Activated CD8-positive, alpha-beta T cell treated with anti-CD3 and anti-CD28 coated beads for 36 hours (primary cell): ENCODE measurements at regions not wholly inside any gene's neighbourhood (a gene's known extent, or its start where the extent isn't known, plus 50 kb on each side); places are given as distances from the start of the nearest gene placed in this dataset.
"Not testable (repeated sequence)": the region's sequence is repeated elsewhere in the genome, so short reads cannot be mapped to it uniquely, and the experiment has no call there.

ENCODE experiments used
- ATAC-seq: fragments of 200-7000 bp; cut with Tn5 transposase; one replicate; pipeline ENCODE4 v1.10.0; 2021; ENCODE audit warnings: mild to moderate bottlenecking, moderate library complexity
- CTCF ChIA-PET: fragments of 350-600 bp; sonication (Branson Sonifier 250); formaldehyde crosslinking; loops from one replicate; lab custom pipeline; 2021; ENCODE audit warnings: antibody characterized with exemption; lab: Charles Lee
- POLR2A ChIA-PET: fragments of 350-600 bp; sonication (Branson Sonifier 250); formaldehyde crosslinking; loops from one replicate; lab custom pipeline; 2021; ENCODE audit warnings: antibody characterized with exemption; lab: Charles Lee
- DNase-seq: peaks from one replicate; pipeline ENCODE4 v3.0.0-alpha.2; 2020
- H3K27ac Mint-ChIP-seq: one replicate; pipeline ENCODE4 v1.8.0; 2021; ENCODE audit warnings: mild to moderate bottlenecking, mixed read lengths
- H3K27me3 Mint-ChIP-seq: one replicate; pipeline ENCODE4 v1.8.0; 2021; ENCODE audit warnings: mixed read lengths
- H3K36me3 Mint-ChIP-seq: one replicate; pipeline ENCODE4 v1.8.0; 2021; ENCODE audit warnings: low read depth, mixed read lengths
- H3K4me1 Mint-ChIP-seq: one replicate; pipeline ENCODE4 v1.8.0; 2021; ENCODE audit warnings: low read depth, mixed read lengths
- H3K4me3 Mint-ChIP-seq: one replicate; pipeline ENCODE4 v1.8.0; 2021; ENCODE audit warnings: mild to moderate bottlenecking, moderate library complexity, mixed read lengths
- H3K9me3 Mint-ChIP-seq: one replicate; pipeline ENCODE4 v1.8.0; 2021; ENCODE audit warnings: mixed read lengths
- intact Hi-C: fragments of 100-400 bp; cut with micrococcal nuclease; formaldehyde crosslinking; loops from one replicate; pipeline ENCODE4 v1.10.0; 2022
- TF ChIP-seq, protein P1 (sequence below): fragments of 200-600 bp; IDR thresholded peaks from one replicate; pipeline ENCODE4 v1.8.0; 2022; ENCODE audit warnings: antibody characterized with exemption, mild to moderate bottlenecking

DNA sequence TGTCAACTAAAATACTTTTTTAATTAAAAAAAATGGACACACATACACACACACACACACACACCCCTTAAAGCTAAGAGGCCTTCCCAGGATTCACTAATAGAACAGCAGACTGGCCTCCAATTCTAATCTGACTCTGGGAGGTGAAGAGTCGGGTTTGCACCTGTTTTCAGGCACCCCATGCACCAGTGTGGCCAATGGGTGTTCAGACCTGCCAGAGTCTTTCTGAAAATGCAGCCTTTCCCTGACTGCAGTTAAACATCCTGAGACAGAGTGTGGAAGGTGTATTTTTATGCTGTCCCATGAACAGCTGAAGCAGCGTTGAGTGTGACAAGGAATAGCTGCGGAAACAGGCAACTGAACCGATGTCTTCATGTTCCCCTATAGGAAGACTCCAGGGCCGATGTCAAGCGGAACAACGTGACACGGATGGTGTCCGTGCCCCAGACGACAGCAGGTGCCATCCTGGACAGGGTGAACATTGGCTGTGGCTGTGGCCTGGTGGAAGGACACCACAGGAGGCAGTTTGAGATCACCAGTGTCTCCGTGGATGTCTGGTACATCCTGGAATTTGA, 74.6 kb upstream of the LYZL2 start:
- intact Hi-C loops = loop anchor here (1.0 kb wide), 1 partner anchor 9 kb away; no protein-coding TSS in a partner anchor
- ChIA-PET POLR2A (interaction anchor here (0.7 to 1.6 kb wide), 4 partner anchors 11 to 22 kb away, joined by 3 to 7 read pairs (median 4); no protein-coding TSS in a partner anchor), CTCF (interaction anchor here (1.4 to 5.6 kb wide), 3 partner anchors 9 to 22 kb away, joined by 3 to 69 read pairs (median 3); no protein-coding TSS in a partner anchor)
- Mint-ChIP-seq H3K4me1 (peaks cover 62% of the 10 kb centered on the region), H3K27me3 (no peaks in the 10 kb centered on the region), H3K4me3 (peak overlapping the region; percentile 91), H3K36me3 (peaks cover 16% of the 10 kb centered on the region), H3K9me3 (no peaks in the 10 kb centered on the region), H3K27ac (peak overlapping the region; percentile 98)
- ATAC-seq (no peak), DNase-seq (no peak)
- TF ChIP-seq, protein P1, sequence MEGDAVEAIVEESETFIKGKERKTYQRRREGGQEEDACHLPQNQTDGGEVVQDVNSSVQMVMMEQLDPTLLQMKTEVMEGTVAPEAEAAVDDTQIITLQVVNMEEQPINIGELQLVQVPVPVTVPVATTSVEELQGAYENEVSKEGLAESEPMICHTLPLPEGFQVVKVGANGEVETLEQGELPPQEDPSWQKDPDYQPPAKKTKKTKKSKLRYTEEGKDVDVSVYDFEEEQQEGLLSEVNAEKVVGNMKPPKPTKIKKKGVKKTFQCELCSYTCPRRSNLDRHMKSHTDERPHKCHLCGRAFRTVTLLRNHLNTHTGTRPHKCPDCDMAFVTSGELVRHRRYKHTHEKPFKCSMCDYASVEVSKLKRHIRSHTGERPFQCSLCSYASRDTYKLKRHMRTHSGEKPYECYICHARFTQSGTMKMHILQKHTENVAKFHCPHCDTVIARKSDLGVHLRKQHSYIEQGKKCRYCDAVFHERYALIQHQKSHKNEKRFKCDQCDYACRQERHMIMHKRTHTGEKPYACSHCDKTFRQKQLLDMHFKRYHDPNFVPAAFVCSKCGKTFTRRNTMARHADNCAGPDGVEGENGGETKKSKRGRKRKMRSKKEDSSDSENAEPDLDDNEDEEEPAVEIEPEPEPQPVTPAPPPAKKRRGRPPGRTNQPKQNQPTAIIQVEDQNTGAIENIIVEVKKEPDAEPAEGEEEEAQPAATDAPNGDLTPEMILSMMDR = no peak

DNA sequence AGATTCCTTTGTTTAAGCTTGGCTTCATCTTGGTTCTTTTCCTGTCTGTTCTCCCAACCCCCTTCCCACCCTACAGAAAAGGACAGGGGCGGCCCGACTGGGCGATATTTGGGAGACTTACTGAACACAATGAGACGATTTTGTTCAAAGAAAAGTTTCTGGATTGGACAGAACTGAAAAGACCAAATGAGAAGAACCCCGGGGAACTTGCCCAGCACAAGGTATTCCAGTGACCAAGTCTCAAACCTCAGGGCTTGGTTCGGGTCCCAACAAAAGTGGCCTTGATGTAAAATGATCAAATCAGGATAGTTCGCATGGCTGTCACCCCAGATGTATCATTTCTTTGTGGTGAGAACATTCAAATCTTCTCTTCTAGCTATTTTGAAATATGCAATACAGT, 73.9 kb upstream of the LYZL2 start:
- CTCF ChIA-PET = interaction anchor here (0.8 to 5.6 kb wide), 2 partner anchors 15 to 64 kb away, joined by 3 to 69 read pairs; no protein-coding TSS in a partner anchor
- peak overlapping the region; percentile 98 for H3K27ac Mint-ChIP-seq
- peaks cover 16% of the 10 kb centered on the region for H3K36me3 Mint-ChIP-seq
- POLR2A ChIA-PET = interaction anchor here (0.7 to 1.4 kb wide), 2 partner anchors 16 to 21 kb away, joined by 3 to 7 read pairs; no protein-coding TSS in a partner anchor
- peak overlapping the region; percentile 91 for H3K4me3 Mint-ChIP-seq
- intact Hi-C loops, DNase-seq, ATAC-seq, H3K9me3 Mint-ChIP-seq, H3K27me3 Mint-ChIP-seq: not testable (repeated sequence)
- H3K4me1 Mint-ChIP-seq = peaks cover 63% of the 10 kb centered on the region

DNA sequence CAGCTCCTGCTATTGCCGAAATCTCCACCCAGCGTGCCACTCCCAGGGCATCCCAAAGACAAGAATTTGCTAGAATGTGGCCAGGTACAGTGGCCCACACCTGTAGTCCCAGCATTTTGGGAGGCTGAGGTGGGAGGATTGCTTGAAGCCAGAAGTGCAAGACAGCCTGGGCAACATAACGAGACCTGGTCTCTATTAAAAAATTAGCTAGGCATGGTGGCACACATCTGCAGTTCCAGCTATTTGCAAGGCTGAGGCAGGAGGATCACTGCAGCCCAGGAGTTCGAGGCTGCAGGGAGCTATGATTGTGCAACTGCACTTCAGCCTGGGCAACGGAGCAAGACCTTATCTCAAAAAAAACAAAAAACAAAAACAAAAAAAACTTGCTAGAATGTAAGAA, 73.3 kb upstream of the LYZL2 start:
- ChIA-PET POLR2A (interaction anchor here (0.9 to 2.0 kb wide), 4 partner anchors 8 to 20 kb away, joined by 3 to 6 read pairs (median 4); no protein-coding TSS in a partner anchor), CTCF (interaction anchor here (0.8 to 5.6 kb wide), 3 partner anchors 15 to 63 kb away, joined by 3 to 69 read pairs (median 3); no protein-coding TSS in a partner anchor)
- no peaks in the 10 kb centered on the region for H3K9me3 Mint-ChIP-seq
- peak overlapping the region; percentile 91 for H3K4me3 Mint-ChIP-seq
- H3K36me3 Mint-ChIP-seq = peaks cover 16% of the 10 kb centered on the region
- DNase-seq (no peak), ATAC-seq (no peak)
- TF ChIP-seq, protein P1 = no peak
- H3K4me1 Mint-ChIP-seq = peaks cover 69% of the 10 kb centered on the region
- H3K27me3 Mint-ChIP-seq = no peaks in the 10 kb centered on the region
- intact Hi-C loops = no loop called here
- H3K27ac Mint-ChIP-seq = peak overlapping the region; percentile 98

DNA sequence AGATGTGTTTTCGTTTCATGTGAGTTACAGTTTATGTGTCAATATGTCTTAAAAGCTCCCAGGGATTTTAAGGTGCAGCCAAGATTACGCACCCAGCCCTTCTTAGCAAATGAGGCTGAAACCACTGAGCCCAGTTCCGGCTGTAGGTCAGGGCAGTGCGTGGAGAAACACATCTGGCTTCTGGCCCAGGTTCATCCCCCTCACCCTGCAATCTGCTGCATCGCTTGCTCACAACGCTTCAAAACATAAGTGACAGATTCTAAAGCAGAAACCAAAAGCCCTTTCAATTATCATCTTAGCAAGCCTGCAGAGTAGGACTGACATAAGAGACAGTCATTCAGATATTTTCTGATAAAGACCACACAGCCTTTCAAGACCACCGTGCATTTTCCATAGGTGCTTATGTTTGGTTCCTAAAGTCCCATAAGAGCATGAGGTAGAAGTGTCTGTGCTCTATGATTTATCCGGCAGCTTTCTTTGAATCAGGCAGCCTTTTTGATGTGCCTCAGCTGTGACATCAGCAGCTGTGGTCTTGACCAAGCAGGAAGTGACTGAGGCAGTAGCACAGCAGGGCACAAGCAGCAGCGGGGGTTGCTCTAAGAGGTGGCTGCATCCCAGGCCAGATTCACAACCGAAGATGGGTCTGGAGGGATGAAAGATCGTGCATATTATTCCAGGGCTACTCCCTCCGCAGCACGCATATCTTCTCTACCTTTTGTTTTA, 72.1 kb upstream of the LYZL2 start:
- no peaks in the 10 kb centered on the region for H3K9me3 Mint-ChIP-seq
- peaks cover 79% of the 10 kb centered on the region for H3K4me1 Mint-ChIP-seq
- DNase-seq (peak; percentile 94), ATAC-seq (peak; percentile 77)
- intact Hi-C loops = no loop called here
- peak overlapping the region; percentile 91 for H3K4me3 Mint-ChIP-seq
- no peaks in the 10 kb centered on the region for H3K27me3 Mint-ChIP-seq
- H3K36me3 Mint-ChIP-seq = peaks cover 20% of the 10 kb centered on the region
- ChIA-PET CTCF (interaction anchor here (0.9 to 5.6 kb wide), 2 partner anchors 13 to 17 kb away, joined by 3 to 69 read pairs; no protein-coding TSS in a partner anchor), POLR2A (interaction anchor here (0.8 to 2.0 kb wide), 6 partner anchors 9 to 20 kb away, joined by 3 to 6 read pairs (median 4); no protein-coding TSS in a partner anchor)
- peak overlapping the region; percentile 98 for H3K27ac Mint-ChIP-seq
- TF ChIP-seq, protein P1 = no peak

DNA sequence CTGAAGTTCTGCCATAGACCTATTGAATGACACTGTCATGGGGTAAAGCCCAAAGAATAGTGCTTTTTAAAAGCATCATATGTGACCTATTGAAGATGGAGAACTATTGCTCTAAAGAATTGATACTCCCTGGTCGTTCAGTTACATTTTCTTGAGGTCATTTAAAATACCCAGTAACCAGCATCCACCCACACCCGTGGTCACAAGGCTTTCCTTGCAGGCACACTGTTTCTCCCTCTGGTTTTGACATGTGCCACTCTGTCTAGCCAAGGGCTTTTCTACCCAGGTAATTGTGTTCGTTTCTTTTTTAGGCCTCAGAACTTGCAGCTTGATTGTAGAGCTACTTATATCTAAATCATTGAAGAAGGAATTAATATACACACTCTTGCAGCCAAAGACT, 68.3 kb upstream of the LYZL2 start:
- no peak for ATAC-seq
- Mint-ChIP-seq H3K36me3 (peaks cover 19% of the 10 kb centered on the region), H3K27me3 (no peaks in the 10 kb centered on the region), H3K27ac (peak overlapping the region; percentile 68), H3K9me3 (no peaks in the 10 kb centered on the region), H3K4me1 (peaks cover 70% of the 10 kb centered on the region), H3K4me3 (no peak overlapping the region)
- CTCF ChIA-PET = interaction anchor here (1.2 to 4.5 kb wide), 4 partner anchors 11 to 27 kb away, joined by 5 to 42 read pairs (median 7); no protein-coding TSS in a partner anchor
- POLR2A ChIA-PET = no interaction called here
- intact Hi-C loops = no loop called here
- peak; percentile 68 for DNase-seq
- TF ChIP-seq, protein P1 = no peak

DNA sequence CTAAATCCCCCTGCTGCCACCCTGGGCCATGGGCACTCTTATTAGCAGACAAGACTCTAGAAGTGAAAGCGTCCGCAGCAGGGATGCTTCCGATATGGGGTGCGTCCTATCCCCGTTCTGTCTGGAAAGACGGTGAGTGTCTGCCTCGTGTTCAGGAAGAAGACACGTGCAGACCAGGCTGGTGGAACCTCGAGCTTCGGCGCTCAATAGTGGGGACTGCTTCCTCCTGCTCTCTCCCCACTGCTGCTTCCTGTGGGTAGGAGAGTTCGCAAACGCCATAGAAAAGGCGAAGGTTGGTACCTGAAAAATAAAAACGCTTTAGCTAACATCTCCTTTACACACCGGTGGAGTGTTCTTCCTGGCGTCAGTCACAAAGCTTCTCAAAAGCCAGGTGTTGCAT, 67.7 kb upstream of the LYZL2 start:
- DNase-seq, H3K27me3 Mint-ChIP-seq, ATAC-seq, intact Hi-C loops, H3K9me3 Mint-ChIP-seq, H3K4me3 Mint-ChIP-seq, POLR2A ChIA-PET: not testable (repeated sequence)
- Mint-ChIP-seq H3K27ac (peak overlapping the region; percentile 68), H3K4me1 (peaks cover 65% of the 10 kb centered on the region), H3K36me3 (peaks cover 14% of the 10 kb centered on the region)
- CTCF ChIA-PET = interaction anchor here (1.7 to 4.5 kb wide), 3 partner anchors 11 to 22 kb away, joined by 5 to 42 read pairs (median 8); no protein-coding TSS in a partner anchor

DNA sequence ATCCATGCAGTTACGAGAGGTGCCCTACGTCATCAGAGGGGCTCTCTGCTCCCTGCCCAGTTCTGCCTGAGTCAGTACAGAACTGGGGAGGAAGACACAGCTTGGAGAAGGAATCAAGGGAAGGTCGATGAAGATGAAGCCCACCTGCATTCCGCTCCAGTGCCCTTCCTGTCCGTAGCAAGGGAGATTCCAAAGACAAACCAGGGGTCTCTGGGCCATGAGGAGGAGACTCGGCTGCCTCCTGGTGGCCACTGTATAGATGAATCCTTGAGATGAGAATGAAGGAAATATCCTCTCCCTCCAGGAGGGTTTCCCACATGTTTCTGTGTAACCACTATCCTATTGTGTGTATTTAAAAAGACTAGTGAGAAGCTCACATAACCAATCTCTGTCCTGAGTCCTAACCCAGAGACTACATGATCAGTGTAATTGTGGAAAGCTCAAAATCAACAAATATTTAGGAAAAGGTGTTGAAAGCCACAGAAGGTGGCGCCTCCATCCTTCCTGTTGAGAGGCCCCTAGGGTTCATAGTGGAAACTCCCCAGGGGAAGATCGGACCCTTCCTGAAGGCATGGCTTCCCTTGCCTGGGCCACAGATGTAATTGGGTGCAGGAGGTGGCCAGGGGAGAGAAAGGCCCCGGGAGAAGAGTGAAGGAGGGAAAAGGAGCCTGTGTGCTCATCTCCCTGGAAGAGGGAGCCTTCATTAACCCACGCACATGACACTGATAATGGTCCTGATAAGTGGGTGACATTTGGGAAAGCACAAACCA, 67.0 kb upstream of the LYZL2 start:
- ATAC-seq, H3K9me3 Mint-ChIP-seq, H3K4me3 Mint-ChIP-seq, intact Hi-C loops, DNase-seq, H3K27me3 Mint-ChIP-seq: not testable (repeated sequence)
- ChIA-PET POLR2A (interaction anchor here (0.6 to 0.8 kb wide), 2 partner anchors 622 to 1008 kb away, joined by 3 read pairs; partner anchors contain the start of gene ZEB1), CTCF (interaction anchor here (1.3 to 4.5 kb wide), 5 partner anchors 10 to 22 kb away, joined by 3 to 42 read pairs (median 5); no protein-coding TSS in a partner anchor)
- peak overlapping the region; percentile 79 for H3K27ac Mint-ChIP-seq
- peaks cover 14% of the 10 kb centered on the region for H3K36me3 Mint-ChIP-seq
- H3K4me1 Mint-ChIP-seq = peaks cover 63% of the 10 kb centered on the region
